ENCODE measurements at regions not wholly inside any gene's neighbourhood (a gene's known extent, or its start where the extent isn't known, plus 50 kb on each side); places are given as distances from the start of the nearest gene placed in this dataset.

DNA sequence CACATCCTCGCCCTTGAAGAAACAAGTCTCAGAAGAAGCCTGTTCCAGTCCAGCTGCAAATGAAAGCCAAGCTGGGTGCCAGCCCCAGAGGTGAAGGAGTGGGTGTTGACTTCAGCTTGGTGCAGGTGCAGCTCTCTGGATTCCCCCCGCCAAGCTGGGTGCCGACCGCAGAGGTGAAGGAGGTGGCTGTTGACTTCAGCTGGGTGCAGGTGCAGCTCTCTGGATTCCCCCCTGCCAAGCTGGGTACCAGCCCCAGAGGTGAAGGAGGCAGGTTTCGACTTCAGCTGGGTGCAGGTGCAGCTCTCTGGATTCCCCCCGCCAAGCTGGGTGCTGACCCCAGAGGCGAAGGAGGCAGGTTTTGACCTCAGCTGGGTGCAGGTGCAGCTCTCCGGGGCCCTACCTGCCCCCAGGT, 1234.0 kb downstream of the TBC1D22A start:
- no peak overlapping the region for H3K27ac ChIP-seq (ENCODE audit: extremely low read depth, low read depth, low read length)
- no peaks in the 10 kb centered on the region for H3K9me3 ChIP-seq (ENCODE audit: control insufficient read depth, insufficient read depth, low read depth, low read length)
- ChIA-PET POLR2A (no interaction called here), CTCF (no interaction called here)
- H3K4me1 ChIP-seq (ENCODE audit: control insufficient read depth, insufficient read depth, low read length), result no peaks in the 10 kb centered on the region
- no peaks in the 10 kb centered on the region for H3K36me3 ChIP-seq (ENCODE audit: control insufficient read depth in 2 of 2, insufficient read depth in 1 of 2, low read length in 2 of 2)
- TF ChIP-seq ZNF555 (tag by site-specific recombination; conservative IDR thresholded peaks at IDR 0.05) (no peak), ZNF571 (tag by site-specific recombination; IDR thresholded peaks at IDR 0.05) (no peak), ZNF518A (tag by site-specific recombination; conservative IDR thresholded peaks at IDR 0.05; ENCODE audit: low read depth) (no peak), ZNF623 (tag by site-specific recombination; IDR thresholded peaks at IDR 0.05) (no peak), ZNF175 (tag by site-specific recombination; IDR thresholded peaks at IDR 0.05) (no peak), ZNF473 (tag by site-specific recombination; IDR thresholded peaks at IDR 0.05) (no peak), ZNF16 (tag by site-specific recombination; IDR thresholded peaks at IDR 0.05; ENCODE audit: low read depth) (no peak), ZSCAN30 (tag by site-specific recombination; IDR thresholded peaks at IDR 0.05) (no peak), ELK4 (IDR thresholded peaks at IDR 0.05; ENCODE audit: borderline replicate concordance, low read depth, low read length) (no peak), ZNF707 (tag by site-specific recombination; IDR thresholded peaks at IDR 0.05) (no peak), ZNF843 (tag by site-specific recombination; IDR thresholded peaks at IDR 0.05) (no peak), BCL6B (tag by site-specific recombination; IDR thresholded peaks at IDR 0.05) (no peak), SP7 (tag by site-specific recombination; IDR thresholded peaks at IDR 0.05) (no peak), ZNF132 (tag by site-specific recombination; IDR thresholded peaks at IDR 0.05; ENCODE audit: borderline replicate concordance) (no peak), ZNF660 (tag by site-specific recombination; IDR thresholded peaks at IDR 0.05) (no peak), ZNF202 (tag by site-specific recombination; IDR thresholded peaks at IDR 0.05; ENCODE audit: borderline replicate concordance) (no peak)
- TF ChIP-seq, protein P1, sequence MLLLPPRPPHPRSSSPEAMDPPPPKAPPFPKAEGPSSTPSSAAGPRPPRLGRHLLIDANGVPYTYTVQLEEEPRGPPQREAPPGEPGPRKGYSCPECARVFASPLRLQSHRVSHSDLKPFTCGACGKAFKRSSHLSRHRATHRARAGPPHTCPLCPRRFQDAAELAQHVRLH (tag by site-specific recombination; IDR thresholded peaks at IDR 0.05), result no peak
- H3K4me3 ChIP-seq (ENCODE audit: low read depth, low read length), result no peak overlapping the region

DNA sequence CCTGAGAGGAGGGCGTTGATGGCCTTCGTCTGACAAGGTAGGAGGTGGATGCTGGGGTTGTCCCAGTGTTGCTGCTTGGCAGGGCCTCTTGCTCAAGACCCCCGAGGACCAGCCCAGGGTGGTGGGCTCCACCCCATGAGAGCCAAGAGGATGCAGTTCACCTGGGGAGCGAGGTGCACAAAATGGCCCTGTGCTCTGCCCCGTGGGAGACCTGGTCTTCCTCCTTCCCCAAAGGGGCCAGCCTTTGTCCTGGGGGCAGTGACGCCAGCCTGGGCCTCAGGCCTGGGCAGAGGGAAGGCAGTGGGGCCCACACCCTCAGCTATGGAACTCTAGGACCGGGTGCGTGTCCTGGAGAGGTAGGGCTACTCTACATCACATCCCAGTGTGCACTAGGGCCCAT, 1233.3 kb downstream of the TBC1D22A start:
- POLR2A ChIA-PET, result no interaction called here
- TF ChIP-seq ZNF664 (tag by site-specific recombination; IDR thresholded peaks at IDR 0.05), result no peak
- no peak for TF ChIP-seq ZNF660 (tag by site-specific recombination; IDR thresholded peaks at IDR 0.05)
- TF ChIP-seq ZNF549 (tag by site-specific recombination; IDR thresholded peaks at IDR 0.05), result no peak
- no peak for TF ChIP-seq ZNF10 (tag by site-specific recombination; IDR thresholded peaks at IDR 0.05)
- no peak for TF ChIP-seq ZIC2 (tag by site-specific recombination; IDR thresholded peaks at IDR 0.05)
- TF ChIP-seq ZNF843 (tag by site-specific recombination; IDR thresholded peaks at IDR 0.05), result no peak
- no peak for TF ChIP-seq ZNF350 (tag by site-specific recombination; IDR thresholded peaks at IDR 0.05)
- no peak for TF ChIP-seq ZNF785 (tag by site-specific recombination; IDR thresholded peaks at IDR 0.05)
- no peak for TF ChIP-seq ZNF449 (tag by site-specific recombination; IDR thresholded peaks at IDR 0.05)
- TF ChIP-seq ZNF514 (tag by site-specific recombination; IDR thresholded peaks at IDR 0.05), result no peak
- no peak for TF ChIP-seq ZNF600 (tag by site-specific recombination; IDR thresholded peaks at IDR 0.05)
- TF ChIP-seq ZNF214 (tag by site-specific recombination; IDR thresholded peaks at IDR 0.05; ENCODE audit: borderline replicate concordance), result no peak
- no peak for TF ChIP-seq MYNN (tag by site-specific recombination; IDR thresholded peaks at IDR 0.05; ENCODE audit: borderline replicate concordance)
- no peak for TF ChIP-seq BCL11A (tag by site-specific recombination; IDR thresholded peaks at IDR 0.05; ENCODE audit: low read depth)

More for the DNA sequence above, 1233.3 kb downstream of the TBC1D22A start:
- no peak overlapping the region for H3K4me3 ChIP-seq (ENCODE audit: low read depth, low read length)
- H3K36me3 ChIP-seq (ENCODE audit: control insufficient read depth in 2 of 2, insufficient read depth in 1 of 2, low read length in 2 of 2), result no peaks in the 10 kb centered on the region
- no peak overlapping the region for H3K27ac ChIP-seq (ENCODE audit: extremely low read depth, low read depth, low read length)
- no peaks in the 10 kb centered on the region for H3K9me3 ChIP-seq (ENCODE audit: control insufficient read depth, insufficient read depth, low read depth, low read length)
- CTCF ChIA-PET, result no interaction called here
- H3K4me1 ChIP-seq (ENCODE audit: control insufficient read depth, insufficient read depth, low read length), result no peaks in the 10 kb centered on the region
